ENCODE measurements at regions not wholly inside any gene's neighbourhood (a gene's known extent, or its start where the extent isn't known, plus 50 kb on each side); places are given as distances from the start of the nearest gene placed in this dataset.

- ATAC-seq: no peak
- no peaks in the 10 kb centered on the region for H3K36me3 Mint-ChIP-seq (ENCODE audit: insufficient read depth)
Observed at GRCh38 chr4:120508036-120508435, 414.5 kb downstream of the PRDM5 start.

DNA sequence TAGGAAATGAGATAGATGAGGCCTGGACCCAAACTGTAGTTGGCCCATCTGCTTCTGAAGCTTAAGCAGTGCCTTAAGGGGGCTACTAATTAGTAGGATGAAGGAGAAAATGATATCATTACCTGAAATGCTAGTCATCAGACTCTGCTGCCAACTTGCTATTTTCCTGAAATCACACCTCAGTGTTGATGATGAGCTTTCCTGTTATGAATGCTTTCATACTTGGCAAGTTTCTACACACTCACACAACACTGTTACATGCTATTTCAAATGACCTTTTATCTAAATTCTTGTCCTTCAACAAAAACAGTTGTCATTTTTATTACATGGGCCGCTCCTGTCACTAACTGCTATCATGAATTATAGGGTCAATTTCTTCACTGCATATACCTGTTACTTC is 416.0 kb downstream of the PRDM5 start:
- no peaks in the 10 kb centered on the region for H3K36me3 Mint-ChIP-seq (ENCODE audit: insufficient read depth)
- H3K4me3 Mint-ChIP-seq: no peak overlapping the region
- no peak for DNase-seq
- no peak for ATAC-seq
- H3K9me3 Mint-ChIP-seq: peaks cover 3% of the 10 kb centered on the region
- no peaks in the 10 kb centered on the region for H3K4me1 Mint-ChIP-seq (ENCODE audit: low read depth)
- no peaks in the 10 kb centered on the region for H3K27me3 Mint-ChIP-seq (ENCODE audit: low read depth)

More at GRCh38 chr4:120508036-120508435, 414.5 kb downstream of the PRDM5 start:
- Mint-ChIP-seq H3K9me3 (peaks cover 7% of the 10 kb centered on the region), H3K4me3 (no peak overlapping the region), H3K27me3 (ENCODE audit: low read depth) (no peaks in the 10 kb centered on the region), H3K4me1 (ENCODE audit: low read depth) (no peaks in the 10 kb centered on the region)
- no peak for DNase-seq

DNA sequence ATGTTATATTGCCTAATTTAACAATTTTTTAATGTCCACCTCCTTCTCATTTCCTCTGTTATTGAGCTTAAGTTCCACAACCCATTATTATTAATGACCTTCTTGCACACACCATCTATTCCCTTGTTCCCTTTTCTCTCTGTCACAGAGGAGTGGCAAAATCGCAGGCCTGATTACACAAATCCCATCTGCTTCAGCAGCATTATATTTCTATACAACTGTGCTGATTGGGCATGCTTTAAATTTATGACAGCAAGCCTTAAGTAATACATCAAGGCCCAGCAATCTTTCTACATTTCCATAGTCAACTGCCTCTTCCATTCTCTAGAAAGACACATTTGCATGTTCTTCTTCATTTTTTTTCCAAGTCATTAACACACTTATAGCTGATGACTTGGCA is 423.8 kb downstream of the PRDM5 start:
- peaks cover 3% of the 10 kb centered on the region for H3K9me3 Mint-ChIP-seq
- H3K36me3 Mint-ChIP-seq (ENCODE audit: insufficient read depth): no peaks in the 10 kb centered on the region
- no peaks in the 10 kb centered on the region for H3K4me1 Mint-ChIP-seq (ENCODE audit: low read depth)
- DNase-seq: no peak
- H3K4me3 Mint-ChIP-seq: no peak overlapping the region
- ATAC-seq: no peak
- H3K27me3 Mint-ChIP-seq (ENCODE audit: low read depth): no peaks in the 10 kb centered on the region

DNA sequence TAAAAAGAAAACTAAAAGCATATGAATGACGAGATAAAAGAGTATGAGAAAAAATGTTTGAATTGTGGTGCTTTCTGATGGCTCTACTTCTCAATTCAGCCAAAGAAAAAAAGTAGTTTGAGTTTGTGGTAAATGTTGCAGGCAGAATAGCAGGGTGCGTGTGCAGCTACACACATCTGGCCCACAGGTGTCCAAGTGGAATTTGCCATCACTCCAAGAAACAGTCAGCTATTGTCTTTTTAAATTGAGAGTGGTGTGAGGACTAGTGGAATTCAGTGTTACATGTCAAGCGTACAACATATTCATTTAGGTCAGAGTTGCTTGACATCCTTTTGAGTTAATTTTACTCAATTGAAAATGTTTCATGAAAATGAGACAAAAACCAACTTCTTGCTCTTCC is 424.8 kb upstream of the MAD2L1 start:
- H3K36me3 Mint-ChIP-seq (ENCODE audit: insufficient read depth): no peaks in the 10 kb centered on the region

GRCh38 chr4:120481756-120482155 is 415.1 kb upstream of the MAD2L1 start:
- H3K27me3 Mint-ChIP-seq (ENCODE audit: low read depth): no peaks in the 10 kb centered on the region
- DNase-seq (no peak), ATAC-seq (no peak)
- no peaks in the 10 kb centered on the region for H3K36me3 Mint-ChIP-seq (ENCODE audit: insufficient read depth)
- no peaks in the 10 kb centered on the region for H3K9me3 Mint-ChIP-seq
- no peak overlapping the region for H3K4me3 Mint-ChIP-seq
- no peaks in the 10 kb centered on the region for H3K4me1 Mint-ChIP-seq (ENCODE audit: low read depth)

More for the DNA sequence above, 424.8 kb upstream of the MAD2L1 start:
- Mint-ChIP-seq H3K4me3 (no peak overlapping the region), H3K9me3 (no peaks in the 10 kb centered on the region), H3K27me3 (ENCODE audit: low read depth) (peaks cover 4% of the 10 kb centered on the region), H3K4me1 (ENCODE audit: low read depth) (no peaks in the 10 kb centered on the region)
- ATAC-seq (no peak), DNase-seq (no peak)

- DNase-seq: no peak
Observed at GRCh38 chr4:120472447-120473131, 405.9 kb upstream of the MAD2L1 start.

GRCh38 chr4:120466429-120466828 is 399.8 kb upstream of the MAD2L1 start:
- Mint-ChIP-seq H3K4me3 (no peak overlapping the region), H3K4me1 (ENCODE audit: low read depth) (no peaks in the 10 kb centered on the region)
- ATAC-seq: no peak

More at GRCh38 chr4:120472447-120473131, 405.9 kb upstream of the MAD2L1 start:
- no peaks in the 10 kb centered on the region for H3K36me3 Mint-ChIP-seq (ENCODE audit: insufficient read depth)
- no peaks in the 10 kb centered on the region for H3K9me3 Mint-ChIP-seq
- H3K27me3 Mint-ChIP-seq (ENCODE audit: low read depth): no peaks in the 10 kb centered on the region
- H3K4me3 Mint-ChIP-seq: no peak overlapping the region
- no peak for ATAC-seq
- H3K4me1 Mint-ChIP-seq (ENCODE audit: low read depth): no peaks in the 10 kb centered on the region

DNA sequence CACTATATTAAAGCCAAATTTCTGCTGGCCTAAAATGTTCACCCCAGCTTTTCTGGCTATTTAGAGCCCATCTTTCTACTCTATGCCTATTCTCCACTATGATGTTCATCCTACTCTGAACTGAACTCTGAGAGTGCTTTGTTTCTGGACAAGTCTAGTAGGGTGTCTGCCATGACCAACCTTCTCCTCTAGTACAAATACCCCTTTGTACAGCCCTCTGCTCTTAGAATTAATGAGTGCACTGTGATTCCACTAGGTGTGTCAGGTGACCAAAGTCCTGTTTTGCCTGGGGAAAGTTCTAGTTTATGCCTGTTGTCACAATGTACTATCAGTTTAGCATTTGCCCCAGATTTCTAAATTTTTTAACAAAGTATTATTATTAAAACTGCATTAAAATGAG is 388.1 kb upstream of the MAD2L1 start:
- ATAC-seq (no peak), DNase-seq (no peak)
- no peaks in the 10 kb centered on the region for H3K4me1 Mint-ChIP-seq (ENCODE audit: low read depth)
- peaks cover 2% of the 10 kb centered on the region for H3K27me3 Mint-ChIP-seq (ENCODE audit: low read depth)
- no peaks in the 10 kb centered on the region for H3K36me3 Mint-ChIP-seq (ENCODE audit: insufficient read depth)
- no peak overlapping the region for H3K4me3 Mint-ChIP-seq
- no peaks in the 10 kb centered on the region for H3K9me3 Mint-ChIP-seq

More at GRCh38 chr4:120466429-120466828, 399.8 kb upstream of the MAD2L1 start:
- peaks cover 16% of the 10 kb centered on the region for H3K9me3 Mint-ChIP-seq
- H3K36me3 Mint-ChIP-seq (ENCODE audit: insufficient read depth): no peaks in the 10 kb centered on the region
- peaks cover 1% of the 10 kb centered on the region for H3K27me3 Mint-ChIP-seq (ENCODE audit: low read depth)
- DNase-seq: no peak

DNA sequence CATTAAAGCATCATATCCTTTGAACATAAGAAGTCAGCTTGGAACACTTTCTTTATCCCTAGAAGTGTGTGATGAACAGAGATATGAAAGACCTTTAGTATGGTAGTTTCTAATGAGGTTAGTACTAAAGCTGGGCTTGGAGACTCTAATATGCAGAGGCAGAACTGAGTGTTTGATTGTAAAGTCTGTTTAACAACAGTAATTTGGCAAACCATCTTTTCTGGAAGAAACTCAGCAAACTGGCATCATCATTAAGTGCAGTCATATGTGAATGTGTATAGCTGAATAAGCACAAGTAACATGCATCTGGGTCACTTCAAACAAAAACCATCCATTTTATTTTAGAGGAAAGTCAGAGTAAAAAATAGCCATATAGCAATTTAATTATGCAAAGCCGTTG is 385.9 kb upstream of the MAD2L1 start:
- DNase-seq (no peak), ATAC-seq (no peak)
- no peaks in the 10 kb centered on the region for H3K4me1 Mint-ChIP-seq (ENCODE audit: low read depth)
- no peaks in the 10 kb centered on the region for H3K9me3 Mint-ChIP-seq
- H3K36me3 Mint-ChIP-seq (ENCODE audit: insufficient read depth): no peaks in the 10 kb centered on the region
- no peak overlapping the region for H3K4me3 Mint-ChIP-seq
- peaks cover 2% of the 10 kb centered on the region for H3K27me3 Mint-ChIP-seq (ENCODE audit: low read depth)

GRCh38 chr4:120452001-120452400 is 385.4 kb upstream of the MAD2L1 start:
- Mint-ChIP-seq H3K4me3 (no peak overlapping the region), H3K4me1 (ENCODE audit: low read depth) (no peaks in the 10 kb centered on the region), H3K36me3 (ENCODE audit: insufficient read depth) (no peaks in the 10 kb centered on the region), H3K27me3 (ENCODE audit: low read depth) (peaks cover 2% of the 10 kb centered on the region), H3K9me3 (no peaks in the 10 kb centered on the region)
- DNase-seq (no peak), ATAC-seq (no peak)

DNA sequence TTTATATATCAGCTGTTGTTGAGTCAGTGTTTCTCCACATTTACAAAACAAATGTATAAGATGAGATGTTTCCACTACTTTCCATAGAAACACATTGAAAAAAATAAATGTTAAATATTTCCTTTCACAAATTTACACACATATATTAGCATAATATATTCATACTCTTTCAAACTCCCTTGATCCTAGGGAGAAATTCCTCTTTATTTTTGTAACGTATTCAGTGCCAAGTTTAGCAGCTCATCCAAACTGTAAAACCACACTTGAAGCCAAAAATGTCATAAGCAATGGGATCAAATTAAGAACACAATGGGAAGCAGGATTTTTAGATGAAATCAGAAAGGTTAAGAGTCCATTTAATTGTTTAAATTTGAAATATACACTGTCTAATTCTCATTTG is 381.1 kb upstream of the MAD2L1 start:
- Mint-ChIP-seq H3K4me3 (no peak overlapping the region), H3K9me3 (peaks cover 3% of the 10 kb centered on the region), H3K36me3 (ENCODE audit: insufficient read depth) (no peaks in the 10 kb centered on the region), H3K4me1 (ENCODE audit: low read depth) (peaks cover 2% of the 10 kb centered on the region), H3K27me3 (ENCODE audit: low read depth) (no peaks in the 10 kb centered on the region)
- ATAC-seq: no peak
- DNase-seq: no peak

GRCh38 chr4:120446051-120446567 is 379.5 kb upstream of the MAD2L1 start:
- H3K36me3 Mint-ChIP-seq (ENCODE audit: insufficient read depth): no peaks in the 10 kb centered on the region
- H3K9me3 Mint-ChIP-seq: peaks cover 3% of the 10 kb centered on the region
- H3K27me3 Mint-ChIP-seq (ENCODE audit: low read depth): no peaks in the 10 kb centered on the region
- H3K4me1 Mint-ChIP-seq (ENCODE audit: low read depth): peaks cover 2% of the 10 kb centered on the region
- H3K4me3 Mint-ChIP-seq: no peak overlapping the region
- ATAC-seq: no peak
- no peak for DNase-seq

DNA sequence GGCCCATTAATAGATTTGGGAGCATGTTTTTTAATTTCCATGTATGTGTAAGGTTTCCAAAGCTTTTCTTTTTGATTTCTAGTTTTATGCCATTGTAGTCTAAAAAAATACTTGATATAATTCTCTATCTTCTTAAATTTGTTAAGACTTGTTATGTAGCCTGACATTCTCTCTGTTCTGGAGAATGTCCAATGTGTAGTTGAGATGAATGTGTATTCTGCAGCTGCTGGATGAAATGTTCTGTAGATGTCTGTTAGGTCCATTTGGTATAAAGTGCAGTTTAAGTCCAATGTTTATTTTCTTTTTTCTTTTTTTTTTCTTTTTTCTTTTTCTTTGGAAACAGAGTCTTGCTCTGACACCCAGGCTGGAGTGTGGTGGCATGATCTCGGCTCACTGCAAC is 378.5 kb upstream of the MAD2L1 start:
- H3K36me3 Mint-ChIP-seq (ENCODE audit: insufficient read depth): no peaks in the 10 kb centered on the region
- H3K27me3 Mint-ChIP-seq (ENCODE audit: low read depth): no peaks in the 10 kb centered on the region
- H3K9me3 Mint-ChIP-seq: peaks cover 3% of the 10 kb centered on the region
- H3K4me3 Mint-ChIP-seq: no peak overlapping the region
- peaks cover 2% of the 10 kb centered on the region for H3K4me1 Mint-ChIP-seq (ENCODE audit: low read depth)
- ATAC-seq: no peak
- no peak for DNase-seq

GRCh38 chr4:120443116-120443515 is 376.5 kb upstream of the MAD2L1 start:
- ATAC-seq: no peak
- Mint-ChIP-seq H3K9me3 (peaks cover 3% of the 10 kb centered on the region), H3K4me1 (ENCODE audit: low read depth) (peaks cover 2% of the 10 kb centered on the region), H3K4me3 (no peak overlapping the region), H3K36me3 (ENCODE audit: insufficient read depth) (no peaks in the 10 kb centered on the region), H3K27me3 (ENCODE audit: low read depth) (no peaks in the 10 kb centered on the region)
- DNase-seq: no peak

GRCh38 chr4:120440730-120441129 is 374.1 kb upstream of the MAD2L1 start:
- H3K27me3 Mint-ChIP-seq (ENCODE audit: low read depth): no peaks in the 10 kb centered on the region
- no peaks in the 10 kb centered on the region for H3K9me3 Mint-ChIP-seq
- no peak overlapping the region for H3K4me3 Mint-ChIP-seq
- no peak for ATAC-seq
- H3K4me1 Mint-ChIP-seq (ENCODE audit: low read depth): no peaks in the 10 kb centered on the region
- H3K36me3 Mint-ChIP-seq (ENCODE audit: insufficient read depth): no peaks in the 10 kb centered on the region
- no peak for DNase-seq
